GM19035 (cell line): ENCODE measurements at regions not wholly inside any gene's neighbourhood (a gene's known extent, or its start where the extent isn't known, plus 50 kb on each side); places are given as distances from the start of the nearest gene placed in this dataset.

Experiments
- ATAC-seq: cut with Tn5 transposase; IDR thresholded peaks from one replicate; pipeline ENCODE4 v1.9.1; 2021; ENCODE audit not compliant: unreplicated experiment

- ATAC-seq: no peak
Observed at GRCh38 chr3:182530316-182530715, 263.0 kb upstream of the ATP11B start.

GRCh38 chr3:182533394-182533793 is 259.9 kb upstream of the ATP11B start:
- no peak for ATAC-seq

GRCh38 chr3:182544542-182544941 is 248.8 kb upstream of the ATP11B start:
- no peak for ATAC-seq

- ATAC-seq: no peak
Observed at GRCh38 chr3:182562274-182562673, 231.0 kb upstream of the ATP11B start.

- ATAC-seq: no peak
Observed at GRCh38 chr3:182565916-182566796, 227.1 kb upstream of the ATP11B start.

GRCh38 chr3:182567700-182568099 is 225.6 kb upstream of the ATP11B start:
- ATAC-seq: no peak

GRCh38 chr3:182568261-182568660 is 225.0 kb upstream of the ATP11B start:
- no peak for ATAC-seq

- no peak for ATAC-seq
Observed at GRCh38 chr3:182568876-182569275, 224.4 kb upstream of the ATP11B start.

GRCh38 chr3:182570946-182571594 is 222.2 kb upstream of the ATP11B start:
- ATAC-seq: no peak

GRCh38 chr3:182575941-182576340 is 217.4 kb upstream of the ATP11B start:
- no peak for ATAC-seq

- no peak for ATAC-seq
Observed at GRCh38 chr3:182583545-182583944, 209.8 kb upstream of the ATP11B start.

- no peak for ATAC-seq
Observed at GRCh38 chr3:182585532-182586150, 207.7 kb upstream of the ATP11B start.

- ATAC-seq: no peak
Observed at GRCh38 chr3:182592747-182593146, 200.6 kb upstream of the ATP11B start.

GRCh38 chr3:182596676-182597410 is 196.5 kb upstream of the ATP11B start:
- ATAC-seq: no peak

GRCh38 chr3:182597621-182598041 is 195.7 kb upstream of the ATP11B start:
- no peak for ATAC-seq

- ATAC-seq: no peak
Observed at GRCh38 chr3:182601597-182601996, 191.7 kb upstream of the ATP11B start.

- ATAC-seq: no peak
Observed at GRCh38 chr3:182603501-182603900, 189.8 kb upstream of the ATP11B start.

GRCh38 chr3:182605882-182606611 is 187.3 kb upstream of the ATP11B start:
- ATAC-seq: no peak

GRCh38 chr3:182606905-182607504 is 186.3 kb upstream of the ATP11B start:
- no peak for ATAC-seq

GRCh38 chr3:182608832-182609231 is 184.5 kb upstream of the ATP11B start:
- no peak for ATAC-seq
